Stromal cell of bone marrow (primary cell): ENCODE measurements at regions not wholly inside any gene's neighbourhood (a gene's known extent, or its start where the extent isn't known, plus 50 kb on each side); places are given as distances from the start of the nearest gene placed in this dataset.

ENCODE experiments used
- DNase-seq: peaks from one replicate; pipeline ENCODE4 v3.0.0-alpha.2; 2012; ENCODE audit warnings: low read depth

GRCh38 chr3:71876135-71877105 lies 91.5 kb upstream of the PROK2 start:
- no peak for DNase-seq

GRCh38 chr3:71875461-71875947 lies 90.6 kb upstream of the PROK2 start:
- peak; percentile 51 for DNase-seq

DNA sequence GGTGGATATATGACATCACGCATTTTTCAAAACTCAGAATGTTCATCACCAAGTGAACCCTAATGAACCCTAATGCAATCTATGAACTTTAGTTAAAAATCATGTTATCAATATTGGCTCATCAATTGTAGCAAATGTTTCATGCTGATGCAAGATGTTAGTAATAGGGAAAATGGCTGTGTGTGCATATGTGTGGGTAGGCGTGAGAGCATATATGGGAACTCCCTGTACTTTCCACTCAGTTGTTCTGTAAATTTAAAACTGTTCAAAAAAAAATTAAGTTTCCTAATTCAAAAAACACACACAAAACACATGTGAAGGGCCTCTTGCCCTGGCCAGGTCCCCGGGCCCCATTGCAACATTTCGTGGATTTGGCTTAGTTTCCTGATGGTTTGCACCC lies 89.7 kb upstream of the PROK2 start:
- no peak for DNase-seq

- no peak for DNase-seq
Observed at GRCh38 chr3:71873093-71873611, 88.2 kb upstream of the PROK2 start.

- no peak for DNase-seq
Observed at GRCh38 chr3:71872256-71872655, 87.3 kb upstream of the PROK2 start.

DNA sequence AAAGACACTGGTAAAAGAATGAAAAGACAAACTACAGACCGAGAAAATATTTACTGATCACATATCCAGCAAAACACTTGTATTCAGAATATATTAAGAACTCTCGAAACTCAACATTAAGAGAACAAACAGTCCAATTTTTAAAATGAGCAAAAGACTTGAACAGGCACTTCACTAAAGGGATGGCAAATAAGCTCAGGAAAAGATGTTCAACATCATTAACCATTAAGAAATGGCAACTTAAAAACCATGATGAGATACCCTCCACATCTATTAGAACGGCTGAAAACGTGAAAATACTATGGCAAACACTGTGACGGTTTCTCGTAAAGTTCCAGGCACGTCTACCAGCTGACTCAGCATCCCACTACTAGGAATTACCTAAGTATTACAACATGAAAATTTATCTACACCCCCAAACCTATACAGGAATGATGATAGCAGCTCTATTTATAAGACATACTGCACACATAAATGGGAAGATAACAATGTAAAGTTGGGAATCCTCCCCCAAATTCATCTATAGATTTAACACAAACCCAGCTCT lies 86.1 kb upstream of the PROK2 start:
- DNase-seq = no peak

DNA sequence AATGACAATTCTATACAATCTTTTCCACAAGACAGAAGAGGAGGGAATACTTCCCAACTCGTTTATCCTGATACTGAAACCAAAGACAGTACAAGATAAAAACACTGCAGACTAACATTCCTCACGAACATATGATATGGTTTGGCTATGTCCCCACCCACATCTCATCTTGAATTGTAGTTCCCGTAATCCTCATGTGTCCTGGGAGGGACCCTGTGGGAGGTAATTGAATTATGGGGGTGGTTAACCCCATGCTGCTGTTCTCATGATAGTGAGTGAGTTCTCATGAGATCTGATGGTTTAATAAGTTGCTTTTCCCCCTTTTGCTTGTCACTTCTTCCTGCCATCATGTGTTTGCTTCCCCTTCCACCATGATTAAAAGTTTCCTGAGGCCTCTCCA lies 83.9 kb upstream of the PROK2 start:
- no peak for DNase-seq

GRCh38 chr3:71865727-71866126 lies 80.8 kb upstream of the PROK2 start:
- DNase-seq = no peak

DNA sequence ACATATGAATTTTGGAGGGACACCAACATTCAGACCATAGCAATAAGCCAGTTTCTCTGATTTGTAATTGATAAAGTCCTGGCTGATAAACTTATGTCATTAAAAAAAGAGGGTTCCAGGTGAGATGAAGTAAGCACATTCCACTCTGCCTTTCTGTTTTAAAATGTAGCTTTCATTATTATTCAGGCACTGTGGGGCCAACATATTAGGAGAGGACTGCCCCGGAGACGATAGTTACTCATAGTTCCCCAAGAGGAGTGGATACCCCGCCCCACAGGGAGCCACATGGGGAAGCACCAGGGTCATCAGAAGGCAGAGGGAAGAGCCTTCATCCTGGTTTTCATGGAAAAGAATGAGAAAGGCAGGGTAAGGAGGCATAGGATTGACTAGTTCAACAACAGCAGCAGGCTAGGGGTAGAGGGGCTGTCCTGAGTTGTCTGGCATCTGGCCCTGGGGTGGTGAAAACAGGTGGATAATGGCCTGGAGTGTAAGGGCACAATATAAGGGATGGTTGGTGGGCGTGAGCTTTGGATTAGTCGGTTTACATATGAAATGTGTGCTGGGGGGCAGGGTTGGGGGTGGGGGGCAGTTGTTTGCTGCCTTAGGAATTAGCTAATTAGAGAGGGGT lies 78.7 kb upstream of the PROK2 start:
- no peak for DNase-seq

DNA sequence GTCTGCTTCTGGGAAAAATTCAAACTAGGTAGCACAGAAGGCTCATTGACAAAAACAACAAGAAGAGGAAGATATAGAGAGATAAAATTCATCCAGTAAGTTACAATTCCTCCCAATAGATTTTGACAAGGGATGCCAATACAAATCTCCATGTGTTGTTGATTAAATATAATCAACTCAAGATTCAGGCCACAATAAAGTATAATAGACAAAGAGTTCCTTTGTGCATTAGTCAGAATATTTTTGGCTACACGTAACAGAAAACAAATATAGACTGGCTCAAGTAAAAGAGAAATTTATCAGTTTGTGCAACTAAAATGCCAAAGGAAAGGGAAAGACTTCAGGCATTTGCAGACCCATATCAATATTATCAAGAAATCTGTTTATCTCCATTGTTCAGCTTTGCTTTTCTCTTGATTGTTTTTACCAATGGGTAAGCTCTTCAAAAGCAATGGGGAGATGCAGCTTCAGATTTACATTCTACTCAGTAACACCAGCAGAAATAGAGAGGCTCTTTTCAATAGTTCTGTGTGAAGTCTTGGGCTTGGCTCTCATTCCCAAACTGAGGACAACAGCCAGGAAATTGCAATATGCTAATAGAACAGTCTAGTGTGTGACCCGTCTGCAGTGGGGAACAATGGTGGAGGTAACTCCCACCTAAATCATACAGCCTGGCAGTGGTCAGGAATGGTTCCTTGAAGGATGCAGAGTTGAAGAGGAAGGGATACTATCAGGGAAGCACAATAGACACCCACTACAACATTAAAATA lies 77.6 kb upstream of the PROK2 start:
- no peak for DNase-seq

DNA sequence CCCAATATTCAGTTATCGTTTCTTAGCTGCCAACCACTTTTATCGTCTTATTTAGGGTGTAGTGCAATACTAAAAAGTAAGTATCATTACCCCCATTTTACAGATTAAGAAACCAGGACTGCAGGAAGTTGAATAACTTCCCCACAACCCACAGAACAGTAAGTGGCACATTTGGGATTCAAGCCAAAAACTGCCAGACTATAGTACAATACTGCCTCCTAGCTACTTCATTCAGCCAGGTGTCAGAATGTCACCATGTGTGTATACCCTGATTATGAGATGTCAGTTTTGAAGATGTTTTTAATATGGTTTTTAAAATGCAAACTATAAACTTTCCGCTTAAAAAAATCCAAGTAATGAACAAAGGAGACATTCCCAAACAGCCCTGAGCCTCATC lies 74.2 kb upstream of the PROK2 start:
- DNase-seq = peak; percentile 2

DNA sequence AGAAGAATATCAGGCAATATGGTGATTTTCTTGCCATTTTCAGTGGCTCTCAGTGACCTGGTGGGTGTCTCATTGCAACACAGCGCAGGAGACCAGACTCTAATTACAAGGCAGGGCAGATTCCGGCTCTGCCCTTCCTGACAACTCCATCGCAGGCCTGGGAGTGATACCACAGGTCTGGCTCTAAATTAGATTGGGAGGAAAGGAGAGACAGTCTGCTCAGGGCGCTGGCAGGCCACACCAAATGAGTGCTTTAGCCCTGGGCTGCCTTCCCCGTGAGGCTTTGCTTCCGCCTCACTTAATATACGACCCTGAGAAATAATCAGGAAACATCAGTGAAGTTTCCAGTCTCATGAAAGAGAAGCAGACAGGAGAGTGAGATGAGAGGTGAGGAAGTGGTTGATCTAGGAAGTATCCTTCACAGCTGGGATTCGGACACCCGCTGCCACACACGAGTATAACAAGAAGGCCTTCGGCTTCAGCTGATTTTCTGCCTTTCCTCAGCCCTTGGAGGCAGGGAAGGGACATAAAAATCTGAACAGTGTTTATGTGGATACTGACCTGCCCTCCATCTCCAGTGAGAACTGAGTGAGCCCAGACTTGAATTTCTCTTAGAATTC lies 73.7 kb upstream of the PROK2 start:
- DNase-seq = no peak

GRCh38 chr3:71857956-71858355 lies 73.0 kb upstream of the PROK2 start:
- DNase-seq = no peak

GRCh38 chr3:71854706-71855105 lies 69.8 kb upstream of the PROK2 start:
- DNase-seq = no peak

GRCh38 chr3:71854096-71854495 lies 69.1 kb upstream of the PROK2 start:
- DNase-seq = no peak

- DNase-seq = no peak
Observed at GRCh38 chr3:71851878-71852277, 66.9 kb upstream of the PROK2 start.

- no peak for DNase-seq
Observed at GRCh38 chr3:71850654-71851053, 65.7 kb upstream of the PROK2 start.

DNA sequence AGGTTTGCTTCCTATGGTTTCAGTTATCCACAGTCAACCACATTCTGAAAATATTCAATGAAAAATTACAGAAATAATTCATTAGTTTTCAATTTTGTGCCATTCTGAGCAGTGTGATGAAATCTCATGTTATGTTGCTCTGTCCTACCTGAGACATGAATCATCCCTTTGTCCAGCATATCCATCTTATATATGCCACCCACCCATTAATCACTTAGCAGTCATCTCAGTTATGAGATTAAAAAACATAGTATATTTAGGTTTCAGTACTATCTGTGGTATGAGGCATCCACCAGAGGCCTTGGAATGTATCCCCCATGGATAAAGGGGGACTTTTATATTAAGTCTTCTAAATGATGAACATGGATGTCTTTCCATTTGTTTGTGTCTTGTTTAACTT lies 64.7 kb upstream of the PROK2 start:
- DNase-seq = no peak

DNA sequence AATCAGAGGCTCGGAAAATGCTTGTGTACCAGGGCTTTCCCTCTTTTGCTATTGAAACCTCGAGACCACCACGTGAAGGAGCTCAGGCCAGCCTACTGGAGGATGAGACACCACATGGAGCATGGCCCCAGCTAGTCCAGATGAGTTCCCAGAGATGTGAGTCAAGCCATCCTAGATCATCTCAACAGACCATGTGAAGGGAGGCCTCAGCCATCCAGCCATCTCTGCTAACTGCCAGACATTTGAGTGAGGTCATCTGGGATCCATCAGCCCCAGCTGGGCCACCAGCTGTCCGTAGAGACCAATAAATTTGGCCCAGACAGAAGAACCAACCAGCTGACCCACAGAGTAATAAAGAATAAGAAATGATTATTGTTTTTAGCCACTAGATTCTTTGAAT lies 62.8 kb upstream of the PROK2 start:
- DNase-seq = no peak

DNA sequence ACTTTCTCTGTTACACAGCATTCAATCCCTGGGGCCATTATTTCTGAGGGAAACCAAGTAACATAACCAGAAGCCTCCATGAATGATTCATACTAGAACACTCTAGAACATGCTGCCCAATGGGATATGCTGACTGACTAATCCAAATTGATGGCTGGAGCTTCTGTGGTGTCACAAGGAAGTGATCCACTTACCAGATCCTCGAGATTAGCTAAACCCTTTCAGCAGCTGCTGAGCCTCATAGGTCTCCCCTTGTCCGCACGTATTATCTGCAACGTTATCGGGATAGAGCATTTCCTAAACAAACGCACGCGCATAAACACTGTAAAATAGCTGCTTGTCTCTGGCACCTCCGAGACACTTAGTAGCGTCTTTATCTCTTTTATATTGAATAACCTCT lies 61.2 kb upstream of the PROK2 start:
- peak; percentile 2 for DNase-seq

GRCh38 chr3:71843071-71843470 lies 58.1 kb upstream of the PROK2 start:
- no peak for DNase-seq

GRCh38 chr3:71838406-71838805 lies 53.5 kb upstream of the PROK2 start:
- no peak for DNase-seq
